Thyroid gland (tissue), 4 donors: ENCODE measurements at regions not wholly inside any gene's neighbourhood (a gene's known extent, or its start where the extent isn't known, plus 50 kb on each side); places are given as distances from the start of the nearest gene placed in this dataset.

Experiments
- DNase-seq, 2 donors: peaks; one replicate each; pipeline ENCODE4 v3.0.0-alpha.2; 2019
- H3K27ac ChIP-seq, 3 donors: fragments of 200-600 bp; sonication (generic); 1 replicate in 2 of 3; 2 replicates in 1 of 3; pipeline ENCODE4 v1.5.1; 2016 to 2019; ENCODE audit warnings: mild to moderate bottlenecking in 1 of 3, moderate library complexity in 1 of 3
- H3K27me3 ChIP-seq: fragments of 200-600 bp; sonication (generic); one replicate; pipeline ENCODE4 v1.5.1; 2019
- H3K36me3 ChIP-seq, 2 donors: fragments of 200-600 bp; sonication (generic); one replicate each; pipeline ENCODE4 v1.5.1; 2016 to 2019
- H3K4me1 ChIP-seq, 2 donors: fragments of 200-600 bp; sonication (generic); one replicate each; pipeline ENCODE4 v1.5.1; 2017 to 2019
- H3K4me3 ChIP-seq, 3 donors: fragments of 200-600 bp; sonication (generic); replicated peaks in 1 of 3; 1 replicate in 2 of 3; 2 replicates in 1 of 3; pipeline ENCODE4 v1.5.1; 2016; ENCODE audit warnings: mild to moderate bottlenecking in 1 of 3
- H3K9me3 ChIP-seq: fragments of 200-600 bp; sonication (generic); one replicate; pipeline ENCODE4 v1.5.1; 2017
- POLR2A ChIP-seq, 2 donors: fragments of 450-650 bp; IDR thresholded peaks; one replicate each; pipeline ENCODE4 v1.6.1; 2017; ENCODE audit warnings: antibody characterized with exemption in 2 of 2, mild to moderate bottlenecking in 2 of 2, moderate library complexity in 1 of 2
- WGBS, 2 donors: methylation state at CpG; one replicate each; pipeline ENCODE4 v1.1.5; 2017; 5-methylcytosine and 5-hydroxymethylcytosine counted together
- intact Hi-C: fragments of 100-400 bp; cut with DNase I; formaldehyde crosslinking; loops from one replicate; pipeline ENCODE4 v1.15.1; 2023
- TF ChIP-seq, protein P1 (sequence below), 6 experiments: fragments of 200-600 bp in 3 of 6; fragments of 450-650 bp in 3 of 6; sonication (generic) in 3 of 6; IDR thresholded peaks; one replicate each; pipeline ENCODE4 v1.5.1; 2016 to 2019; ENCODE audit warnings: antibody characterized with exemption in 6 of 6, mild to moderate bottlenecking in 2 of 6, inconsistent platforms in 1 of 6, moderate library complexity in 1 of 6

DNA sequence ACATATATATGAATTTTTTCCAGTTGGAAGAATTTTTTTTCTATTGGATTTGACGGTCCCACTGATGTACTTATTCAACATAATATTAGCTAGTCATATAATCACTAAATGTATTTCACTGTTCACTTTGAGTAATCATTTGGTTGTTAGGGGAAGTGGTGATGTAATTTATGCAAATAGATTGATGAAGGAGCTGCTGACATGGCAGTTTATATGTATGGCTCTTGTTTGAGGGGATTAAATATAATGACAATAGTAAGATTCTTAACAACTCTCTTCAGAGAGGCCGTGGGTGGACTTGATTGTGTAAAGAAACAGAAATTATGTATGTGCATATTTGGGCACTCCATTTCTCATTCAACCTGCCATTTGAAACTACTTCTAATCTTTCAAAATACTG lies 653.6 kb upstream of the ADGRL4 start:
- no peak for TF ChIP-seq POLR2A (IDR thresholded peaks at IDR 0.05)
- TF ChIP-seq, protein P1, sequence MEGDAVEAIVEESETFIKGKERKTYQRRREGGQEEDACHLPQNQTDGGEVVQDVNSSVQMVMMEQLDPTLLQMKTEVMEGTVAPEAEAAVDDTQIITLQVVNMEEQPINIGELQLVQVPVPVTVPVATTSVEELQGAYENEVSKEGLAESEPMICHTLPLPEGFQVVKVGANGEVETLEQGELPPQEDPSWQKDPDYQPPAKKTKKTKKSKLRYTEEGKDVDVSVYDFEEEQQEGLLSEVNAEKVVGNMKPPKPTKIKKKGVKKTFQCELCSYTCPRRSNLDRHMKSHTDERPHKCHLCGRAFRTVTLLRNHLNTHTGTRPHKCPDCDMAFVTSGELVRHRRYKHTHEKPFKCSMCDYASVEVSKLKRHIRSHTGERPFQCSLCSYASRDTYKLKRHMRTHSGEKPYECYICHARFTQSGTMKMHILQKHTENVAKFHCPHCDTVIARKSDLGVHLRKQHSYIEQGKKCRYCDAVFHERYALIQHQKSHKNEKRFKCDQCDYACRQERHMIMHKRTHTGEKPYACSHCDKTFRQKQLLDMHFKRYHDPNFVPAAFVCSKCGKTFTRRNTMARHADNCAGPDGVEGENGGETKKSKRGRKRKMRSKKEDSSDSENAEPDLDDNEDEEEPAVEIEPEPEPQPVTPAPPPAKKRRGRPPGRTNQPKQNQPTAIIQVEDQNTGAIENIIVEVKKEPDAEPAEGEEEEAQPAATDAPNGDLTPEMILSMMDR (IDR thresholded peaks at IDR 0.05) = no peak
- WGBS, 2 donors = 80 to 81% methylated on average over 2 of the region's 2 CpGs
- H3K36me3 ChIP-seq = no peaks in the 10 kb centered on the region

DNA sequence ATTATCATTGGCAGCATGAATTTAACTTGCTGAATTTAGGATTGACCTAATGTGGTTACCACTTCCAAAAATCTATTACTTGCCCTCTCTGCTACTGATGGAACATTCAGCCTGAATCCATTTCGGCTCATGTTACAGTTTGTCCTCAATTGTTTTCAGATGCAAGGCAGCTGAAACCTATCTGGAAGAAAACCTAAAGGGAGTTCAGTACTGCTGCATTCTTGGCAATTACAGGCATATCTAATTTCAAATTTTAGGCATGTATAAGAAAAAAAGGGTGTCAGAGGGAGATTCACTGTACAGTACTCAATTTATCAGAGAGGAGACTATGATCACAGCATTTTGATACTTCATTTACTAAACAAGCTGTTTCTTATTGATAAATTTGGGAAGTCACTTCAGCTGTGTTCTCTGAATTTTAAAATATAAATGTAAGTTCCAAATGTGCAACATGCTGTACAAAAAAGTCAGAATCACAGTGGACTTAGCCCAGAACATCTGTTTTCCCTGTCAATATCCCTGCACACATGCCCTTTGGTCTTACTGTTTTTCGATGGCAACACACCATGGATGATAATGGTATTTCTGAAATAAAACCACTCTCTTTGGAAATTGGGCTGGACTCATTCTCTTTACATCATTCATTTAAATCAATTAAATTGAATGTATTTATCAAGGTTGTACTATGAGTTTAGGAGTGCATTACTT lies 651.6 kb upstream of the ADGRL4 start:
- H3K27me3 ChIP-seq = no peaks in the 10 kb centered on the region
- no peaks in the 10 kb centered on the region for H3K4me1 ChIP-seq
- H3K9me3 ChIP-seq = no peaks in the 10 kb centered on the region
- H3K4me3 ChIP-seq = no peak overlapping the region
- intact Hi-C loops = no loop called here
- TF ChIP-seq, protein P1 (IDR thresholded peaks at IDR 0.05) = no peak
- TF ChIP-seq POLR2A (IDR thresholded peaks at IDR 0.05) = no peak
- DNase-seq = no peak
- WGBS, 2 donors = 65 to 66% methylated on average over 2 of the region's 2 CpGs
- H3K27ac ChIP-seq = no peak overlapping the region
- H3K36me3 ChIP-seq = no peaks in the 10 kb centered on the region

More for the DNA sequence above, 653.6 kb upstream of the ADGRL4 start:
- intact Hi-C loops = no loop called here
- H3K4me1 ChIP-seq = no peaks in the 10 kb centered on the region
- no peak overlapping the region for H3K4me3 ChIP-seq
- H3K9me3 ChIP-seq = no peaks in the 10 kb centered on the region
- no peak for DNase-seq
- H3K27me3 ChIP-seq = no peaks in the 10 kb centered on the region
- H3K27ac ChIP-seq = no peak overlapping the region

DNA sequence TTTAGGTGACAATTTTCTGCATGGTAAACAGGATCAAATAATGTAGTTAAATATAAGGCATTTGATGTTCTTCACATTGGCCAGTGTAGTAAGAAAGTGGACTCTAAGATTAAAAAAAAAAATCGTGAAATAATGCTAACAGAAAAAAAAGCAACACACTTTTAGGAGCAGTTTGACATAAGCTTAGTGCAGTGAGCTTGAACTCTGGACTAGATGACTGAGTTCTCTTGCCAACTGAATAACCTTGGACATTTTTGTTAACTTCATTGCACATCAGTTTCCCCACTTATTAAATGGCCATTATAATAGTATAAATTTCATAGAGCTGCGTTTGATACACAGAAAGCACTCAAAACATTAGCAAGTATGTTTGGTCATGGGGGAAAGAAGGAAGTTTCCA lies 649.3 kb upstream of the ADGRL4 start:
- intact Hi-C loops = no loop called here
- Histone ChIP-seq H3K36me3 (no peaks in the 10 kb centered on the region), H3K4me3 (no peak overlapping the region), H3K27ac (no peak overlapping the region), H3K9me3 (no peaks in the 10 kb centered on the region), H3K27me3 (no peaks in the 10 kb centered on the region), H3K4me1 (no peaks in the 10 kb centered on the region)
- no peak for TF ChIP-seq POLR2A (IDR thresholded peaks at IDR 0.05)
- TF ChIP-seq, protein P1 (IDR thresholded peaks at IDR 0.05) = no peak
- DNase-seq = no peak
- WGBS, 2 donors = 71 to 73% methylated on average over 2 of the region's 2 CpGs

DNA sequence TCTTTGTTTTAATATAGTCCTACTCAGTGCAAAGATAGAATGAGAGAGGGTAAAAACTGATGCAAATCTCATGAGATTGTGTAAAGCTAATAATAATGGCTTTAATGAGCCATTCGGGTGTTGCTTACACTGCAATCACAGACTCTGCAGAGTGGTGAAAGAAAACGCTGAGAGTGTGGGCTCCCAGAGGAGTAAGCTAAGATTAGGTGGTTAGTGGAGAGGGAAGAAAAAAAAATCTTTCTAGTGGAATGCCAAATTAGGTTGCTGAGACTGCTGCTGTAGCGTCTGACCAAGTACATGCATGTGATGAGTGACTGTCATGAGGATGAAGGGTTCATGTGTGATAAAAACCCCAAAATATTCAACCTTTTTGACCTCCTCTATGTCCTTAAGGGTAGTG lies 645.9 kb upstream of the ADGRL4 start:
- H3K9me3 ChIP-seq = no peaks in the 10 kb centered on the region
- no peaks in the 10 kb centered on the region for H3K4me1 ChIP-seq
- H3K27me3 ChIP-seq = no peaks in the 10 kb centered on the region
- H3K36me3 ChIP-seq = no peaks in the 10 kb centered on the region
- WGBS, 2 donors = 24 to 29% methylated on average over 3 of the region's 3 CpGs
- no peak for DNase-seq
- H3K27ac ChIP-seq = no peak overlapping the region
- no peak overlapping the region for H3K4me3 ChIP-seq
- intact Hi-C loops = no loop called here
- TF ChIP-seq, protein P1 (IDR thresholded peaks at IDR 0.05) = no peak
- no peak for TF ChIP-seq POLR2A (IDR thresholded peaks at IDR 0.05)

DNA sequence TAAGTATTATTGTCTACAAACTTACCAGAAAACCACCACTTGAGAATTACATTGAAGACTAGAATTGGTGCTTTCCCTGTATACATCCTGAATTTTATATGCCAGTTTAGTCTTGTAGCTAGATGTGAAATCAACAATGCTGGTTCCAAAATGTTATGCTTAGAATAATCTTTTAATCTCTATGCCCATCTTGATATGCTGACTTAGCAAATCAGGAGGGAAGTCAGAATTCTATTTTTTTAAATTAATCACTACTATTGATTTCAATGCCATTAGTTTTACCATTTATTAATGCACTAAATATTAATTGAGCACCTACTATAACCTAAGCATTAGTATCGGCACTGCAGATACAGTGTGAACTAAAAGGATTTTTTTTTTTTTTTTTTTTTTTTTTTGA lies 641.6 kb upstream of the ADGRL4 start:
- Histone ChIP-seq H3K9me3 (no peaks in the 10 kb centered on the region), H3K27me3 (no peaks in the 10 kb centered on the region), H3K27ac (no peak overlapping the region), H3K4me3 (no peak overlapping the region), H3K36me3 (no peaks in the 10 kb centered on the region), H3K4me1 (no peaks in the 10 kb centered on the region)
- TF ChIP-seq POLR2A (IDR thresholded peaks at IDR 0.05) = no peak
- TF ChIP-seq, protein P1 (IDR thresholded peaks at IDR 0.05) = no peak
- WGBS, 2 donors = 95 to 98% methylated on average over 1 of the region's 1 CpG
- no peak for DNase-seq
- intact Hi-C loops = no loop called here
